NCI-H187 (cell line): ENCODE measurements at regions not wholly inside any gene's neighbourhood (a gene's known extent, or its start where the extent isn't known, plus 50 kb on each side); places are given as distances from the start of the nearest gene placed in this dataset.
"Not testable (repeated sequence)": the region's sequence is repeated elsewhere in the genome, so short reads cannot be mapped to it uniquely, and the experiment has no call there.

ENCODE experiments used
- DNase-seq, 2 experiments: peaks; one replicate each; lab custom pipeline; 2025; lab: John Stamatoyannopoulos, UW

- not testable (repeated sequence) for DNase-seq
Measured at GRCh38 chr4:189697675-189698245, 242.9 kb upstream of the FRG1 start.

GRCh38 chr4:189703000-189703399 lies 237.7 kb upstream of the FRG1 start:
- not testable (repeated sequence) for DNase-seq

DNA sequence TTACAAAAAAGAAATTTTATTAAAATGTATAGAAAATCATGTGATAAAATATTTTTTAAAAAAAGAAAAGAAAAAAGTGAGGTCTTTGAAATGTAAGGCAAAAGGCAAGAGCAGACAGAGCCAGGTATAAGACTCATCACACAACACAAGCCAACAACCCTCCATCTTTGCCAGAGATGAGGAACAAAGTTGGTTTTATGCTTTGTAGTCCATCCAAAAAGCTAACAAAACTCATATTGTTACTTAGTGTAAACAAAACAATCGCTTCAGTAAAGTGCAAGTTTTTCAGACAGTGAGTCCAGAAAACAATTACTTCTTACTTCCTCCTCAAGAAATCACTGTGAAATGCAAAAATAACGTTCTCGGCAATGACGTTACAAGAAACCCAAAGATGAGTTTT lies 233.9 kb upstream of the FRG1 start:
- not testable (repeated sequence) for DNase-seq

DNA sequence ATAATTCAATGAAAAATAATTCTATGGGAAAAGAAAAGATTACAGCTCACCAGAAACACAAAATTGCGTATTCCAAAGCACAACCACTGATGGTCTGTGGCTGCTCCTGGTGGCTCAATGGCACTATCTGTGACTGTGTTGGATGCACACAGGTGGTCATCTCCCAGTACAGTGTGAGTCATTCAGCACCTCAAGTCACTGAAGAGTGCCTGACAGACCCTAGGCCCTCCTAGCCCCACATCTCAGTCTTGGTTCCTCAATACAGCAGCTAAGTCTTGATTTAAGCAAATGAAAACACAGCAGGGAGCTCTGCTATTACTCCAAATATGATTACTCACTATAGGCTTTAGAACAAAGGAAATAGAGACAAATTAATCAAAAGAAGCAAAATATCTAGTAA lies 233.4 kb upstream of the FRG1 start:
- DNase-seq, result not testable (repeated sequence)

- not testable (repeated sequence) for DNase-seq
Measured at GRCh38 chr4:189711956-189712355, 228.7 kb upstream of the FRG1 start.

GRCh38 chr4:189721016-189721993 lies 219.4 kb upstream of the FRG1 start:
- DNase-seq, result not testable (repeated sequence)

DNA sequence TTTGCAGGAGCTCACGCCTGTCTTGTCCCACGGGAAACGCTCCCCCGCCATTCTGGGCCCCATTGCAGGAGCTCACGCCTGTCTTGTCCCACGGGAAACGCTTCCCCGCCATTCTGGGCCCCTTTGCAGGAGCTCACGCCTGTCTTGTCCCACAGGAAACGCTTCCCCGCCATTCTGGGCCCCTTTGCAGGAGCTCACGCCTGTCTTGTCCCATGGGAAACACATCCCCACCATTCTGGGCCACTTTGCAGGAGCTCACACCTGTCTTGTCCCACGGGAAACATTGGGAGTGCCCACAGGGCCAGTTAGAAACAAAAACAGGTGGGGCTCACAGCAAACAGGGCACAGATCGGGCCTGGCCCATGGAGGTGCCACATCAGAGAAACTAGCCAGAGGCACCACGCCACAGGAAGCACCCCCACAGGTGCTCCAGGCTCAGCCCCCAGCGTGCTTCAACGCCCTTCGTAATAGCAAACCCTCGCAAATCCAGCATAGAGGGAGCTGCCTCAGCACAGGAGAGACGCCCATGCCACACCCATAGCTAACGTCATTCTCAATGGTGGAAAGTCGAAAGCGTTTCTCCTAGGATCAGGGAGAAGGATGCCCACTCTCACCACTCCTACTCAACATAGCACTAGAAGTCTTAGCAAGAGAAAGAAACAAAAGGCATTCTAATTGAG lies 218.2 kb upstream of the FRG1 start:
- not testable (repeated sequence) for DNase-seq

DNA sequence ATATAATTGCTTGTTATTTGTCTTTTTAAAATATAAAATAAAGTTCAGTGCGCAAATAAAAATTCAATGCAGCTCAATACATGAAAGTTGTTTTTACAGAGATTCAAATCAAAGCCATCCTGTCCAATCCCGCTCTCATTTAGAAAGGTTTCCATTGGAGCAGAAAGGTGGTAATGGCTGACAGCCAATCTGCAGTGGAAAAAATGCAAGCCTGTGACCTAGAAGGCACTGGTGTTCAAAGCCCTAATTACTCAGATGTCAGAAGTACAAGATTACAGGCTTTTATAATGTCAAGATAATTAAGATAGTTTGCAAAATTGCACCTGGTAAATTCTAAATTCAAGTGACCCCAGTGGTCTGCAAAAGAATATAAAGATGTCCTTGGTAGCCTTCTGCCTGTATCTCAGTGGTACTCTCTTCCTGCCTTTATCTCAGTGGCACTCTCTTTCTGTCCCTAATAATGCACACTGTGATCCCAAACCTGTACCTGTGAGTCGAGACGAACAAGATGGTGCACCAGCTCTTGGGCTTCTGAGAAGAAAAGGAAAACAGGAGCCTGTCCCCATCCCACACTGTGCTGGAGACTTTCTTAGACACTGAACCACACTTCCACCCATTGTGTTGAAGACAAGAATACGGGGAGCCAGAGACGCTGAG lies 212.6 kb upstream of the FRG1 start:
- not testable (repeated sequence) for DNase-seq

DNA sequence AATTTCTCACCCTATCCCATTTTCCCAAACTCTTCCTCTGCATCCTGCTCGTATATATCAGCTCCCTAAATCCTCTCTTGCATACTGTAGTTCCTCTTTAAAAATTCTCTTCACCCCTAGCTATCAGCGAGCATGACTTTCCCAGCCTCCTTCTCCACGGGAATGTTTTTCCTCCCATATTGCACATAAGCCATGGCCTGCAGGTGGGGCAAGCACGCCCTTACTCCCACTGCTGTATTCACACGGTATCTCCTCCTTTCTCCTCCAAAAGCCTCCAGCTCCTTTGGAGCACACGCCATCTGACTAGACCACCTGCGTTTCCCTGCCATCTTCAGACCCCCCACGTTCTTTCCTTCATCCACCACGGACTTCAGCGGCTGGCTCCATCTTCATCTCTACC lies 208.7 kb upstream of the FRG1 start:
- DNase-seq, result not testable (repeated sequence)

- DNase-seq, result not testable (repeated sequence)
Measured at GRCh38 chr4:189733507-189733906, 207.2 kb upstream of the FRG1 start.

- not testable (repeated sequence) for DNase-seq
Measured at GRCh38 chr4:189734648-189735267, 205.9 kb upstream of the FRG1 start.

DNA sequence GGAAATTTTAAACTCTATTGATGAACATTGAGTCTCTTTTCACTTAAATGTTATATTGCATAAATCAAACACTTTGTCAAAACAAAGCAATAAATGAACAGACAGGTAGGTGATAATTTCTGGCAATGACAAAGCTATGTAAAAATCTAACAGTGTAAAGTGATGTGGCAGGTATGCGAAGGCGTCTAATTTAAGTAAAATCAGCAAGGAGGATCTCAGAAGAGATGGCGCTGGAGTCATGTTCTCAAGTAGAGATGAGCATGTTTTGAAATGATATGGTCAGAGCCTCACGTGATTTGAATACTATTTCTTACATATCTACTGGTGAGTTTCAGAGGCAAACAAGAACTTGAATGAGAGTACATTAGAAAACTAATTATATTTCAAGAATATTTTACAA lies 204.0 kb upstream of the FRG1 start:
- not testable (repeated sequence) for DNase-seq

GRCh38 chr4:189740118-189740517 lies 200.6 kb upstream of the FRG1 start:
- DNase-seq, result not testable (repeated sequence)

- DNase-seq, result no peak
Measured at GRCh38 chr4:189740873-189741272, 199.8 kb upstream of the FRG1 start.

- DNase-seq, result not testable (repeated sequence)
Measured at GRCh38 chr4:189753092-189753491, 187.6 kb upstream of the FRG1 start.

- DNase-seq, result no peak
Measured at GRCh38 chr4:189763583-189763982, 177.1 kb upstream of the FRG1 start.

GRCh38 chr4:189765301-189765700 lies 175.4 kb upstream of the FRG1 start:
- no peak for DNase-seq

- no peak for DNase-seq
Measured at GRCh38 chr4:189765736-189766135, 174.9 kb upstream of the FRG1 start.

- DNase-seq, result no peak
Measured at GRCh38 chr4:189767941-189768340, 172.7 kb upstream of the FRG1 start.

GRCh38 chr4:189769131-189769530 lies 171.5 kb upstream of the FRG1 start:
- no peak for DNase-seq

DNA sequence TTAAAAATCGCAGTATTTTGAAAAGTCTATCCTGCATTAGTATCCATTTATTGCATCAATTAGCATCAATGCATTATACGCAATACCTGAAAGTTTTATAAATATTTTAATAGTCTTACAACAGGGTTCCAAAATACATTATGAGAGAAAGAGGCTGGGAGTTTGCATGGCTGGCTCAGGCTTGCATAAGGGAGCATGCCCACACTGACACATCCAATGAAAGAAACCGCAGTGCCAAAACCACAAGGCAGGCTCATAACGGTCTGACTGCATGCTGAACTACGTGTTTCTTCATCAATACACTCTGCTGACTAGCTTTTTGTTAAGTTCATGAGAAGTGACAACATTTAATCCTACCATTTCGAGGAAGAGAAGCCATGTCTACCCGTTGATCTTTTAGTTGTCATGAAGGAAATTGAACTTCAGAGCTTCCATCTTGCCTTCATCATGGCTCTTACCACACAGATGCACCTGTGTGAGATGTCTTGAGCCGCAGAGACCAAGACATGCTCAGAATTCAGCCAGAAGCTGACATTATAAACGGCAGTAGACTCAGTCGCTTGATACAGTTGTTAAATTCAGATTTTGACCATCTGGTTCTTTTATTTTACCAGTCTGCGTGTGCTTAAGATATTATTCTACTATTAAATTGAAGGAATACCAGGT lies 168.8 kb upstream of the FRG1 start:
- no peak for DNase-seq
